SH-SY5Y (cell line): ENCODE measurements at regions not wholly inside any gene's neighbourhood (a gene's known extent, or its start where the extent isn't known, plus 50 kb on each side); places are given as distances from the start of the nearest gene placed in this dataset.

Experiments used
- GATA2 ChIP-seq: IDR thresholded peaks from 2 replicates; pipeline ENCODE4 v1.6.1; 2011; ENCODE audit warnings: mild to moderate bottlenecking, low read depth, low read length
- GATA3 ChIP-seq: IDR thresholded peaks from 2 replicates; pipeline ENCODE4 v1.6.1; 2011; ENCODE audit warnings: low read depth, mild to moderate bottlenecking, low read length, moderate library complexity

DNA sequence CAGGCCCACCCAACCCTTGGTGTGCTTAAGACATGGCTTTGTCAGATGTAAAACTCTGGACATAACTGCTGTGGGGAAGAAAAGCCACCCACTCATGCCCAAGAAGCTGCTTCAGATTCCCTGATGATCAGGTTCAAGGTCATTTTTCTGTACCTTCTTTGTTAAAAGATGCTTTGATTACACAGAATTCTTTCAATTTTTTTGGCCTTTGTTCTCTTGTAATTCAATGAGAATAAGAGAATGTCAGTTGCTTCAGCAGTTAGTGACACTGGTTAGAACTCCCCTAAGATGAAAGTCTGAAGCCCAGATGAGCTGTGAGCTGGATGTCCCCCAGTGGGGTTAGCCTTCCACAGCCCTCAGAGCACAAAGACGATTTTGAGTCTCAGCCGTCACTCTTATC is 152.7 kb downstream of the CHRM3 start:
- TF ChIP-seq GATA2 (no peak), GATA3 (no peak)
